NCI-H1105 treated with DMSO at 0.1 percent for 48 hours (cell line): ENCODE measurements at regions not wholly inside any gene's neighbourhood (a gene's known extent, or its start where the extent isn't known, plus 50 kb on each side); places are given as distances from the start of the nearest gene placed in this dataset.

Experiments used
- DNase-seq: peaks from one replicate; lab custom pipeline; 2025; lab: John Stamatoyannopoulos, UW

DNA sequence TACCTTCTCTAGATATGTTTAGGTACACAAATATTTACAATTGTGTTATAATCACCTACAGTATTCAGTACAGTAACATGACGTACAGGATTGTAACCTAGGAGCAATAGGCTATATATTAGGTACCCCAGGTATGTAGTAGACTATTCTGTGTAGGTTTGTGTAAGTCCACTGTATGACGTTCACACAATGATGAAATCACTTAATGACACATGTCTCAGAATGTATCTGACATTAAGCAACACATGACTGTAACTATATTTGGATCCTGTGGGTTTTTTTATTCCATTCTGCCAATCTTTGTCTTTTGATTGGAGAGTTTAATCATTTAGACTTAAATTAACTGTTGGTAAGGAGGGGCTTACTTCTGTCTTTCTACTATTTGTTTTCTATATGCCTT is 52.1 kb downstream of the STYXL2 start:
- DNase-seq, result no peak

GRCh38 chr1:167146903-167147539 is 53.1 kb downstream of the STYXL2 start:
- DNase-seq, result no peak

DNA sequence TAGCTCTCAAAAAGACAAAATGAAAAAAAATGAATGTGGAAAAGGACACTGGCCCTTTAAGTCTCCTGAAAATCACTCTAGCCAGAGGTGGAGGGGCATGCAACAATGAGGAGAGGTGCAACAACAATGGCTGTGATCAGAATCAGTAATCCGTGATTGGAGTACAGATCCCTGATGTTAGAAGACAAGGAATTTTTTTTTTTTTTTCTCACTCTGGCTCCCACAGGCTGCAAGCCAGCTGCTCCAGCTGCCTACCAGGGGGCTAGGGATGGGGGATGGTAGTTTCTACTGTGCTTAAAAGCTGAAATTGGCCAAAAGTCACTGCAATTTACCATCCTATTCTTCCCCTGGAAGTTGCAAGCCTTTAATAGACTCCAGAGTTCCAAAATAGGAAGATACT is 54.5 kb downstream of the STYXL2 start:
- no peak for DNase-seq

GRCh38 chr1:167149793-167150491 is 56.1 kb downstream of the STYXL2 start:
- no peak for DNase-seq

GRCh38 chr1:167150492-167150833 is 56.6 kb downstream of the STYXL2 start:
- no peak for DNase-seq

- no peak for DNase-seq
Measured at GRCh38 chr1:167152192-167152876, 58.5 kb downstream of the STYXL2 start.

- no peak for DNase-seq
Measured at GRCh38 chr1:167156466-167156865, 62.6 kb downstream of the STYXL2 start.

DNA sequence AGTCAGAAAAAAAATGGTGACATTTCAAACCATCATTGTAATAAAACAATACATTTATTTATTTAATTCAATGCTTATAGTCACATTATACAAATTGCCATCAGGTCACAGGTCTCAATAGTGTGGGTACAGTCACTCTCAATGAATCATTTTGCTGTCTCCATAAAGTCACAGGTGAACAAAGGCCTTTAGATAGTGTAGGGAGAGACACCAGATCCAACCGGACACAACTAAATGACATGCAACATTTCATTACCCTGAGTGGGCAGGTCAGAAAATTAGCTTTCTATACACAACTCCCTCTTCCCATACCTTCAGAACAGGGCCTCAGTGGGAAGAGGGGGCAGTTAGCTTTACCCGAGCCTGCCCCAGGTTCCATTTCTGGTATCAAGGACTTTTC is 63.2 kb downstream of the STYXL2 start:
- no peak for DNase-seq

DNA sequence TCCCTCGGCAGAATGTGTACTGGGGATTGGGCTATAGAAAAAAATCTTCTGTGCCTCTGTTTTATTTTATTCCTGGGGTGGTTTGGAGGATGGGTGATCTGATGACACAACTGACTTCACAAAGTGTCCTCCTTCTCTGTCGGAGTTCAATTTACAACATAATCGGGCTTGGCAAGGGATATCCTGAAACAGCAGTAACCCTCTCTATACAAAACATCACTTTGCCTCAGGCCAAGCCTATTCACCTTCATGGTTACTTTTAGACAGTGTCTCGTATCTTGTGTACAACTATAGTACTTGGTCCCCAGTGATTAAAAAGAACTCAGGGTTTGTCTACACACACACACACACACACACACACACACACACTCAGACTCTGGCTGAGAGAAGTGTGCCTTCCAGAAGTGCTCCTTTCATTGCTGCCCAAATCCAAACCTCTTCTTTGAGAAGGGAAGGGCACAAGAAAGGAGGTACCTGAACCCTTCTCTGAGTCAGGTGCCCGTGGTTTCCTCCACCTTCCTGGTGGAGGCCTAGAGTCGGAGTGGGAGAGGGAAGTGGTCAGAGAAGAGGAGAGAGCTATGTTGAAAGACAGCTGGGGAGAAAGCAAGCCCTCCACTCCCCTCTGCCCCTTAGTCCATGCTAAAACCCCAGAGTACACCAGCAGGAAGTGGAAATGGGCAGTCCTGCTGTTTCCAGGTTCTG is 62.4 kb upstream of the POU2F1 start:
- no peak for DNase-seq

DNA sequence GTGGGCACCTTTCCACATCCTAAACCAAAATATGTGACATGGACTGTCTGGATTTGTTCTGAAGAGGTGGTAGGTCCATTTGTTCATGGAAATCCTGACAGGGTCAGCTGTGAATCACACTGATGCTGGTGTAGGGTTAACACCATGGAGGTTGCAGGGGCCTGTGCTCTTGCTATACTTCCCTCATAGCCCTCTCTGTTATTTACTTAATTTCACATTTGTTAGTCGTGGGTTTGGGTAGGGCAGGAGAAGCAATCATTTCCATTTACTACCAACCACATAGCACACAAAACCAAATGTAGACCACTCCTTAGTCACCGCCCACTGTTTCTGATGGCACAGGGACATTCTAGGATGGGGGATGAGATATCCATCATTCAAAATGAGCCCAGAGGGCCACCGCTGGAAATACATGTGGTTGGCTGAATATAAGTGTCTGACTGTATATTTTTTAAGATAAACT is 61.8 kb upstream of the POU2F1 start:
- DNase-seq, result no peak

- no peak for DNase-seq
Measured at GRCh38 chr1:167159782-167160181, 60.9 kb upstream of the POU2F1 start.

DNA sequence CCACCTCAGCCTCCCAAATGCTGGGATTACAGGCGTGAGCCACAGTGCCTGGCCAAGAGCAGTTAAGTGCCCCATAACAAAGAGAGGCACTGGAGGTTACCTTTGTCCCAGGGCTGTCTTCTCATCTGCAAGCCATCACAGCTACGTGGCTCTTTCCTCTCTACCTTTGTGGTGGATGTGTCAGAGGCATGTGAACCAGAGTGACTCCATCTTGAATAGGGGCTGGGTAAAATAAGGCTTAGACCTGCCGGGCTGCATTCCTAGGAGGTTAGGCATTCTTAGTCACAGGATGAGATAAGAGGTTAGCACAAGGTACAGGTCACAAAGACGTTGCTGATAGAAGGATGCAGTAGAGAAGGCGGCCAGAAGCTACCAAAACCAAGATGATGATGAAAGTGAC is 59.4 kb upstream of the POU2F1 start:
- DNase-seq, result no peak

GRCh38 chr1:167161762-167162161 is 58.9 kb upstream of the POU2F1 start:
- DNase-seq, result no peak

DNA sequence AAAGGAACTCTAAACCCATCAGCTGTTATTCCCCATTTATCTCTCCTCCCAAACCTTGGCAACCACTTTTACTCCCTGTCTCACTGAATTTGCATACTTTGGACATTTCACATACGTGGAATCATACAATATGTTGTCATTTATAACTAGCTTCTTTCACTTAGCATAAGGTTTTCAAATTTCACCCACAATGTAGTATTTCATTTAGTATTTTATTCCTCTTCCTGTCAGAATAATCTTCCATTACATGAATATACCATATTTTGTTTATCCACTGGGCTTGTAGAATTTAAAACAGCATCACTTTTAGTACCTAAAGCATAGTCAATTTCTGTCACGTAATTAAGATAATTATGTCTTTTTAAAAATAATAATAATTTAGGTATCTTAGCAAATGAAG is 55.5 kb upstream of the POU2F1 start:
- no peak for DNase-seq

DNA sequence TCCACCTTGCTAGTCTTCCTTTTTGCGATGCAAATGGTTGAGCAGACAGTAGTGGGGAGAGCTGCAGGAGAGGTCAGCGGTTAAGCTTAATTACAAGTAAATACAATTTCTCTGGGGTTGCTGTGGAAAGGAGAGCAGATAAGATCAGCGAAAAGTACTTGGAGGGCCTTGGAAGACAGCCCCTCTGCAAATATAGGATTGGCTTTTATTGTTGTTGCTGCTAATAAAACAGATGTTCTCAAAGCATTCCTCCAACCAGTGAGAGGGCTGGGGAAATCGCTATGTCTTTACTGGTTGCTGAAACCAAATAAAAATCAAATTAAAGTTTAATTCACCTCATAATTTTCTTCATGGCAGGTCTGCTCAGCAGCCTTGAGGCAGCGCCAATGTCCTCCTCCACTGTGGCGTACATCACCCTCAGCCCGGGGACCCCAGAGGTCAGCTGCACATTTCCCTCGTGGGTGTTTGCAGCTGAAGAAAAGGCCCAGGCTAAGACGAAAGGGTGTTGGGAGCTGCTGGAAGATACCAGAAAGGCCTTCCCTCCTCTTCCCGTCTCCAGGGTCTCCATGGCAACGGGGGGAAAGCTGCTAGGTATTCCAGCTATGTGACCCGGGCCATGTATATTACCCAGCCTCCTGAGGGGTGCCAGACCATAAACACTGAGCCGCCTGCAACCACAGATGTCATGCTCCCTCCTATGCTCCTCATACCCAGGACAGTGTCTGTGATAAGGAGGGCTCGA is 54.6 kb upstream of the POU2F1 start:
- DNase-seq, result peak; percentile 62

DNA sequence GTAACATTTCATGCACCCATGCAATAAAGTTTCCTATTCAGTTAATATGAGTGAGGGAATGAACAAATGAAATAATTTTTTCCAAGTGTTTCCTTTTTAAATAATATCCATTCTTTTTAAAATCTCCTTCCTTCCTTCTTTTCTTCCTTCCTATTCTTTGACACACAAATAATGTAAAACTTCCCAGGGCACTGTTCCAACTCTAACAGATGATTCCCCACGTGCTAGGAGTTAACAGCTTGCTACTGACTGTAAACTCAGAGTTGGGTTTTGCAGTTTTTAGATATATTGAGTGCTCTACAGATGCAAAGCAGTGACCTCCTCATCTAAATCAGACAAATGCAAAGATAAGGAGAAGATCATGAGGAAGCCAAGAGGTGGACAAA is 54.0 kb upstream of the POU2F1 start:
- no peak for DNase-seq

DNA sequence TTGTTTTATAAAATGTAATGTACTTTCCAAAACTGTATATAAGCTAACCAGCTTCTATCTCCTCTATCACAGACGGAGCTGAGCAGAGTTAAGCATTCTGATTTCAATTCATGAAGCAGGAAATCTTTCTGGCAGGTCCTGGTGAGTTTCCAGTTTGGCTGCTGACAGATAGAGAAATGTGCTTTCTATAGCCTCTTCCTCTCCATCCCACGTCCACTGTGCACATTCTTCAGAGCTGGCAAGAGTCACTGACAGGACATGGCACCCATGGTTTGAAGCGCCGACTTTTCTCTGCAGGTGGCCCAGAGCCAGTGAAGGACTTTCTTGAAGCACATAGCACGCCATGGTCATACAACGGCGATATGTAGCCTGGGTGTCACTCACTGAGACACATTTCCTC is 52.3 kb upstream of the POU2F1 start:
- DNase-seq, result no peak

DNA sequence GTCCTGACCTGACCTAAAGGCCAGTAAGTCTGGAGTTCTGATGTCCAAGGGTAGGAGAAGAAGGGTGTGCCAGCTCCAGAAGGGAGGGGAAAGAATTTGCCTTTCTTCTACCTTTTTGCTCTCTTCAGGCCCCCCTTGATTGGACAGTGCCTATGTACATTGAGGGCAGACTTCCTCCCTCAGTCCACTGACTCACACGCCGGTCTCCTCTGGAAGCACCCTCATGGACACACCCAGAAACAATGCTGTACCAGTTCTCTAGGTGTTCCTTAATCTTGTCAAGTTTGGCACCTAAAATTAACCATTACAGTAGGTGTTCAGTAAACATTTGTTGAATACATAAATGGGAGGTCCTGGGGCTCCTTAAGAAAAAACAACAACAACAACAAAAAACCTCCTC is 51.0 kb upstream of the POU2F1 start:
- no peak for DNase-seq
